Smooth muscle cell of the brain vasculature (primary cell): ENCODE measurements at regions not wholly inside any gene's neighbourhood (a gene's known extent, or its start where the extent isn't known, plus 50 kb on each side); places are given as distances from the start of the nearest gene placed in this dataset.

Experiments used
- DNase-seq: peaks from one replicate; pipeline ENCODE4 v3.0.0-alpha.2; 2012; ENCODE audit warnings: low read depth, low spot score

DNA sequence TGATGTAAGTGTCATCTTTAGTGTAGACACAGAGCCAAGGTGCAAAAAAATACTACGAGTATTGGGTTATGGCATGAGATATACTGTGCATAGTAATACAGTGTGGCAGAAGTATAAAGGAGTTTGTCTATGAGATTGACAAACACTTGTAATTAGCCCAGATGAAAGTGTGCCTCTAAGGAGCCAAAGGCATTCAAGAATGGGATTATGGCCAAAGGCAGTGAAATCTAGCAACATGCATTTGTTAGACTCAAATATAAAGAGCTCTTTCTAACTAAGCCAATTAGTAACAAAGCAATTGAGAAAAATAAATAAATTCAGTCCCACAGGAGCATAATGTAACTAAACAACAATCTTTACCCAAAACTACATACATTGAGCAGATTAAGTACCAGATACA lies 1761.8 kb downstream of the SUCLG1 start:
- no peak for DNase-seq

DNA sequence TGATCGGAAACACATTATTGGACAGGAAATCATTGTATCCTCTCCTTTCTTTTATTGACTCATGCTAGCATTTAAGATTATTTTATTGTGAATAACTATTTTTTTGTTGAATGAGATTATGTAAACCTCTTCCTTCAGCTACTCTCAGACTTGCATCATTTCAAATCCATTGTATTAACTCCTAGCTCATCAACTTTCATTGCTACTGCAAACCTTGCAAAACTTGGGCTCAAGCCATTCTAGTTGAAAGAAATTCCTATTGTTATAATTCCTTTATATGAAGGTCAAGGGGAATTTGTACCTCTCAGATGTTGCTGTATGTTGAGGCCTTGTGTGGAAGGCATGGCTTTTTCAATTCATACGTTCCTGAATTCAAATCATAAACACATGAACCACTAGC lies 1764.6 kb downstream of the SUCLG1 start:
- DNase-seq: no peak

DNA sequence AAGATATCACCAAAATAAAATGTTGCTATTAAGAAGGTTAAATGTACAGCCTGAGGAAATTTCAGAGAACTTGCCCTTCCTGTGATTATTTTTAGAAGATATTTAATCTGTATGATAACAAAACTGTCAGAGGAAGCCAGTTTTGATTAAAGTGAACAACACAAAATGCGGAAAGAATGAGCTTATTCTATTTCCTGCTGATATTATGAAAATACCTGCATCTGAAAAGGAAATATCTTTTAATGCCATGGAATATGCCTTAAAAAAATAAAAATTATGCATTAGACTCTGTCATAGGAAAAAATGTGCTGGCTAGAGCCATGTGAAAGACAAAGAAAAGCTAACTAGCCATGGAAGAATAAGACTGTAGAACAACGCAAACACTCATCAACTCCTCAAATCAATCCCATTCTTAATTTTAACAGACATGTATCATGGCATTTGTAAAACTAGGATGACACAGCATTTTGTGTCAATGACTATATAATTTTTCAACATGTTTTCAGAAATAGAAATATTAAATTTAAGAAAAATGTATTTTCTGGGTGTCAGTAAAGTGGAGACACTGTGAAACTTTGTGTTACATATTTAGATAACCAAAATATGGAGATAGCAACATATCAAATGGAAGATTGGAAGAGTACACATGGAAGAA lies 1768.2 kb downstream of the SUCLG1 start:
- no peak for DNase-seq

GRCh38 chr2:82675186-82675585 lies 1783.9 kb downstream of the SUCLG1 start:
- no peak for DNase-seq

GRCh38 chr2:82674652-82675051 lies 1784.4 kb downstream of the SUCLG1 start:
- DNase-seq: no peak

- no peak for DNase-seq
These were observed 1791.6 kb downstream of the SUCLG1 start for GRCh38 chr2:82667491-82667890.

- DNase-seq: no peak
These were observed 1793.4 kb downstream of the SUCLG1 start for GRCh38 chr2:82665691-82666090.

- DNase-seq: no peak
These were observed 1802.0 kb downstream of the SUCLG1 start for GRCh38 chr2:82657106-82657505.

GRCh38 chr2:82656420-82656819 lies 1802.7 kb downstream of the SUCLG1 start:
- DNase-seq: no peak

- no peak for DNase-seq
These were observed 1807.0 kb downstream of the SUCLG1 start for GRCh38 chr2:82652117-82652516.

GRCh38 chr2:82650038-82650437 lies 1809.0 kb downstream of the SUCLG1 start:
- DNase-seq: no peak

DNA sequence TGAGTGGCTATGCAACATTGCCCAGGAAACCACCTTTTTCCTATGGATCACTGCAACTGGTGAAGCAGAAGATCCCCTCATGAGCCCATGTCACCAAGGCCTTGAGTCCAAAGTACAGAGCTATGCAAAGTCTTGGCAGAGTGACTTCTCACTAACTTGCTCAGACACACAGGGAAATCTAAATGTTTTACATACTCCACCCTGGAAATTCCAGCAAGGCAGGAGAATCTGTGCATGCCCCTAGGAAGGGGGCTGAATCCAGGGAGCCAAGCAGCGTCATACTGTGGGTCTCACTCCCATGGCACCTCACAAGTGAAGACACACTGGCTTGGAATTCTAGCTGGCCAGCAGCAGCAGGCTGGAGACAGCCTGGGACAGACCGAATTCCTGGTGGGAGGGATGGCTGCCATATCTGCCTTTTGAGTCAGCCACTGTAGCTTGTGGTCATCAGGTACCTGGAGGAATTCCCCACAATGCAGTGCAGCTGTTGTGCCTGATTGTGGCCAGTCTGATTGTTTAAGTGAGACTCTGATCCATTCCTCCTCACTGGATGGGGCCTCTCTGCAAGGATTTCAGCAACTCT lies 1817.4 kb downstream of the SUCLG1 start:
- no peak for DNase-seq

DNA sequence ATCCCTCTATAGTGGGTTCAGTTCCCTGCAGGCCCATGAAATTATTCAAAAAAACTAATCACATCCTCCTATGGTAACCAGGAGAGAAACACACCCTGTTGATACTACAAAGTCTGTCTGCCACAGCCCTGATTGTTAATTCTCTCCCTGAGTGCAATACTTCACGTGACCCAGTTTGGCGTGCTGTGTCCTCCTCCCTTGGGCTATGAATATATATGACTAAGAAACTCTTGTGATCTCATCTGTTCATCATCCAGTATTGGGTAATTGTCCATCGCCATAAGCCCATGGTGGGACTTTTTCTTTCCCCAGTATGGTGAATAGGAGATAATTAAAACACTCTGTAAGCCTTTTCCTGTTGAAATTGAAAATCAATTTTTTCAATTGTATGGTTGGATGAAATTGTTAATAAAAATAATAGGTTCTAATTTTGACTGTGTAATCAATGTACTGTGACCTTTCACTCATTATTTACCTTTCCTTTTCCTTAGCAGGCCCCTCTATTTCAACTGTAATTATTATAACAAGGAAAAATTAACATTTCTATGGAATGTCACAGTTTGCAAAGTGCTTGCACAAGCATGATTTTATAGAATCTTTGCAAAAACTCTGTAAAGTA lies 1822.6 kb downstream of the SUCLG1 start:
- no peak for DNase-seq

DNA sequence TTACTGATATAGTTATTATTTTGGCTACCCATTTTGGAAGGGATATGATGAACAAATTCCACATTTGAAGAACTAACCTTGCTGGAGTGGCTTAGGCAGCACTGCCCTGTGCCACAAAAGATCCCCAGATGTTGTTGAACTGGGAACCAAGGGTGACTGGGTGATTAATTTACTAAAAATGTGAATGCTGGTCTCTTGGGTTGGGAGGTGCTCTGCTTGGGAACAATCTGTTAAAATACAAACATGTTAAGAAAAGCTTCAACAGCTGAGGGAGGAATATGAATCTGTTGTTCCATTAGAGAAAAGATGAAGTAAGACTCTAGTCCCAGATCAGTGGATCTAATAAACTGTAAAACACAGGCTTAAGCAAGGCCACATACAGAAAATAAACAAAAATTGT lies 1860.1 kb downstream of the SUCLG1 start:
- no peak for DNase-seq

GRCh38 chr2:82596581-82596980 lies 1862.5 kb downstream of the SUCLG1 start:
- DNase-seq: no peak

DNA sequence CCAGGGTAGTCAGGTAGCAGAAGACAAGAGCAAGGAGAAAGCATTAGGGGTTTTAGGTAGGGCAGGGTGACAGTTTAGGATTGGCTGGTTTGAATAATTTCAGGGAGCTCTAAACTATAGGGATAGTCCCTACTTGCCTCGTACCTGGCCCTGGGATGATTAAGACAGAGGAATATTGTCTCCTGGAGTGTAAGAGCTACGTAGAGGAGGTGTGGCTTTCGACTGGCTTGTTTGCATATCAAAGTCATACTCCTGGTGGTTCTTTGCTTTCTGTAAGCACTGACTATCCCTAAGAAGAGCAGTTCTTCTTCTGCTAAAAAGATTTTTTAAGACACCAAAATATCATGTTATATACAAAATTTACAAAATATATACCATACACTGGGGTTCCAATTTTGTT lies 1867.4 kb downstream of the SUCLG1 start:
- no peak for DNase-seq

GRCh38 chr2:82576656-82577055 lies 1882.4 kb downstream of the SUCLG1 start:
- no peak for DNase-seq

- DNase-seq: no peak
These were observed 1919.8 kb downstream of the SUCLG1 start for GRCh38 chr2:82539280-82539621.

DNA sequence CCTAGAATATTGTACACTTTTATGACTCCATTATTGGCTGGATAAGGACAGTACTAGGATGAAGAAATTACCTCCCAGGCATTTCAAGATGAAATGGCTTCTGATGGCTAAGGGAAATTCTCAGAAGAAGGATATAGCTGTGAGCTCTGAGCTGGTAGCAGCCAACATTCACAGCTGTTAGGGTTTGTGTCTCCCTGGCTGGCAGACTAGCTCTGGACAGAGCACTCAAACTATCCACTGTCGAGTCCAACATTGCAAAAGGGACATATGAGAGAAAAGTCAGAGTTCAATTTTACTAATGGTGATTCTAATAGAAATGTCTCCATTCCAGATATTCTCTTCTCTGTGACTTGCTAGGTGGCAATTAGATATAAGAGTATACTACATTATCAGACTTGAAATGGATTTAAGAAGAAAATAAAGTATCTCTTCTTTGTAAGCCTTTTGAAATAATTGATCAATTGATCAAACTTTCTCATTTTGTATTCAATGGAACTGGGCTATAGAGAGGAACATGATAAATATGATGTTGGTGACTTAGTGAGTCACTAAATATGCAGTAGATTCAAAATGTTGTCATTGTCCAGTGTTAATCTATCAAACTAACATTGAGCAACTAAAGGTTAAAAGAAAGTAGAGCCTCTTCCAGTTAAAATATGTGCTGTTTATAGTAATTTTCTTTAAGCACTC lies 1920.3 kb downstream of the SUCLG1 start:
- DNase-seq: no peak

DNA sequence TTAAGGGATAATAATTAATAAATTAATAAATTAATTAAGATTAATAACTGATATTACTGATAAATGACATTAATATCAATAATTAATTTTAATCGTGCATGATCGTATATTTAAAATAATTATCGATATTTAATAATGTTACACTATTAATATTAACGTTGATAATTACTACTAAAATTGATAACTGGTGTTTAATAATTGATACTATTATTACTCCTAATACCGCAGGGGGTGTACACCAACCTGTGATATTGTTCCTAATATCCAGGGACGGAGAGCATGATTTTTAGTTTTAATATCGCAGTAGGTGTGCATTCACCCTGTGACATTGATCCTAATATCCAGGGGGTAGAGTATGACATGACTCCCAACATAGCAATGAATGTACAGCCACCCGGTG lies 1930.8 kb downstream of the SUCLG1 start:
- no peak for DNase-seq

GRCh38 chr2:82527124-82527523 lies 1932.0 kb downstream of the SUCLG1 start:
- no peak for DNase-seq

DNA sequence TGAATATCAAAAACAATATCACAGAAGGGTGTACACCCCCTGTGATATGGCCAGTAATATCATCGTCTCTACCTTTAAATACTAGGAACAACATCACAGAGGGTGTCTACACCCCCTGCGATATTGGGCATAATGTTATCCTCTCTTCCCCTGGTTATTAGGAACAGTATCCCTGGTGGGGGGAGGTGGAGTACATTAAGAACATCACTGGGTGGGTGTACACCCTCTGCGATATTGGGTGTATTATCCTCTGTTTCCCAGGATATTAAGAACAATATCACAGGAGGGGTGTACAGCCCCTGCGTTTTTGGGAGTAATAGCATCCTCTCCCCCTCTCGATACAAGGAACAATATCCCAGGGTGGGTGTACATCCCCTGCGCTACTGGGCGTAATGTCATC lies 1932.8 kb downstream of the SUCLG1 start:
- no peak for DNase-seq

DNA sequence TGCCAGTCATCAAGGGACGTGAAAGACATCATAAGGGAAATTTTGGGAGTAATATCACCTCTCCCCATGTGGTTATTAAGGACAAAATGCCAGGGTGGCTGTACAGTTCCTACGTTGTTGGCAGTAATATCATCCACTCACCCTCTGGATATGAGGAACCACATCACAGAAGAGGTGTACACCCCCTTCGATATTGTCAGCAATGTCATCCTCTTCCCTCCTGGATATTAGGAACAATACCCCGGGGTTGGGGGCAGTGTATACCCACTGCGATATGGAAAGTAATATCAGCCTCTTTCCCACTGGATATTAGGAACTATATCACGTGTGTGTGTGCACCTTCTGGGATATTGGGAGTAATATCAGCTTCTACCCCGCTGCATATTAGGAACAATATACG lies 1933.3 kb downstream of the SUCLG1 start:
- DNase-seq: no peak
